Kidney epithelial cell (primary cell): ENCODE measurements at regions not wholly inside any gene's neighbourhood (a gene's known extent, or its start where the extent isn't known, plus 50 kb on each side); places are given as distances from the start of the nearest gene placed in this dataset.

Experiments used
- DNase-seq: peaks from one replicate; pipeline ENCODE4 v3.0.0-alpha.2; 2010; ENCODE audit warnings: low read depth
- H3K27me3 ChIP-seq: 2 replicates; pipeline ENCODE4 v1.6.0; 2011; ENCODE audit warnings: low read length; ENCODE audit not compliant: control insufficient read depth, insufficient read depth
- H3K36me3 ChIP-seq: 2 replicates; pipeline ENCODE4 v1.5.1; 2011; ENCODE audit warnings: low read length; ENCODE audit not compliant: control insufficient read depth, insufficient read depth
- H3K4me3 ChIP-seq: 2 replicates; pipeline ENCODE4 v1.5.1; 2011; ENCODE audit warnings: low read depth, mild to moderate bottlenecking, control low read depth, low read length
- TF ChIP-seq, protein P1 (sequence below): IDR thresholded peaks from 2 replicates; pipeline ENCODE4 v1.5.1; 2011; ENCODE audit warnings: mild to moderate bottlenecking, moderate library complexity, low read length, control low read depth, inconsistent platforms; ENCODE audit not compliant: insufficient read depth, poor library complexity, severe bottlenecking

DNA sequence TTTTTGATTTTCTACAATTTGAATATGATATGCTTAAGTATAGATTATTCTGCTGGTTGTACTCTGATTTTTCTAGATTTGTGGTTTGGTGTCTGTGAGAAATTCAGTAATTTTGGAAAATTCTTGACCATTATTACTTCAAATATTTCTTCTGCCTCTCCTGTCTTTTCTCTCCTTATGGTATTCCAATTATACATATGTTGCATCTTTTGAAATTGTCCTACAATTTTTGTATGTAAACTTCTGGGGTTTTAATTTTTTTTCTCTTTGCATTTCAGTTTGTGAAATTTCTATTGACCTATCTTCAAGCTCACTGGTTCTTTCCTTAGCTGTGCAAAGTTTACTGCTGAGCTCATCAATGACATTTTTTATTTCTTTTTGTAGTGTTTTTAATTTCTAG lies 534.4 kb upstream of the SLC35B3 start:
- TF ChIP-seq, protein P1, sequence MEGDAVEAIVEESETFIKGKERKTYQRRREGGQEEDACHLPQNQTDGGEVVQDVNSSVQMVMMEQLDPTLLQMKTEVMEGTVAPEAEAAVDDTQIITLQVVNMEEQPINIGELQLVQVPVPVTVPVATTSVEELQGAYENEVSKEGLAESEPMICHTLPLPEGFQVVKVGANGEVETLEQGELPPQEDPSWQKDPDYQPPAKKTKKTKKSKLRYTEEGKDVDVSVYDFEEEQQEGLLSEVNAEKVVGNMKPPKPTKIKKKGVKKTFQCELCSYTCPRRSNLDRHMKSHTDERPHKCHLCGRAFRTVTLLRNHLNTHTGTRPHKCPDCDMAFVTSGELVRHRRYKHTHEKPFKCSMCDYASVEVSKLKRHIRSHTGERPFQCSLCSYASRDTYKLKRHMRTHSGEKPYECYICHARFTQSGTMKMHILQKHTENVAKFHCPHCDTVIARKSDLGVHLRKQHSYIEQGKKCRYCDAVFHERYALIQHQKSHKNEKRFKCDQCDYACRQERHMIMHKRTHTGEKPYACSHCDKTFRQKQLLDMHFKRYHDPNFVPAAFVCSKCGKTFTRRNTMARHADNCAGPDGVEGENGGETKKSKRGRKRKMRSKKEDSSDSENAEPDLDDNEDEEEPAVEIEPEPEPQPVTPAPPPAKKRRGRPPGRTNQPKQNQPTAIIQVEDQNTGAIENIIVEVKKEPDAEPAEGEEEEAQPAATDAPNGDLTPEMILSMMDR, result no peak
- H3K27me3 ChIP-seq, result no peaks in the 10 kb centered on the region
- DNase-seq, result no peak
- H3K36me3 ChIP-seq, result no peaks in the 10 kb centered on the region
- no peak overlapping the region for H3K4me3 ChIP-seq

DNA sequence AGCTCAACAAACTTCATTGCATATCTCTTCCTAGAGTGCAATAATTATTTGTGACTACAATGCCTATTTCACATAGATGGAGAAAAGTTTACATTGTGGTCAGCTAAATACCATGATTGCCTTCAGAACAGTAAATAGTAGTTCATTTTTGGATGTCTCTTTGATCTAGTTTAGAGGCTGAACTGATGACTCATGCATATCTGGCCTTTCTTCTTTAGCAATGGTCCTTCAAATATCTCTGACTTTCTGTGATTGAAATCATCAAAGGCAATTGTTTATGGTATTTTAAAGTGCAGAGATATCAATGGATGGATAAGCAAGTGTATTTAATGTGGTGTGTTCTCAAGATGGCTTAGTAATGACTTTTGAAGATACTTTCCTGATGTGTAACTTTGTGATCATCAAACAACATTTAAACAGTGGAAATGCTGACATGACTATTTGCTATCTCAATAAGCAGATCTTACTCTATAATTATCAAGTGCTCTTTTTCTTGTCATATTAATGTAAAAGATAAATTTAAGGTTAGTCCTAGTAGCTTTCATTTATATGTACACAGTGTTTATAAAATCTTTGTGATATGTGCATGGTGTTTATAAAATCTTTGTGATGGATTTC lies 523.7 kb upstream of the SLC35B3 start:
- Histone ChIP-seq H3K4me3 (no peak overlapping the region), H3K36me3 (no peaks in the 10 kb centered on the region), H3K27me3 (no peaks in the 10 kb centered on the region)
- TF ChIP-seq, protein P1, result no peak
- no peak for DNase-seq

DNA sequence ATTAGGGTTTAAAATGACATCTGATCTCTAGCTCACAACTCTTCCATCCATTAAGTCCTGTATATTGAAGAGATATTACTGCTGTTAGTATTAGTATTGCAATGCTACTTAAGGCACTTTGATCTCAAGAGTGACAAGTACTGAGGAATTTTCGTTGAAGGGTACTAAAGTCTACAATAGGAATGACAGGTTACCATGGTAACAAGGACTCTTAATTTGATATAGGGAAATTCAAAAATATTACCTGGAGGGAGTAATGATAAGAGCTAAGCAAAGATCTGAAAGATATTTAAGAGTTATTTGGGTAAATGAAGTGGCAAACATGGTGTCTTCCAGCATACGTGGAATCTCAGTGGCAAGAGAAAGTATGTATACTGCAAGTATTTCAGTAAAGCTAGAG lies 518.0 kb upstream of the SLC35B3 start:
- Histone ChIP-seq H3K4me3 (no peak overlapping the region), H3K27me3 (no peaks in the 10 kb centered on the region), H3K36me3 (no peaks in the 10 kb centered on the region)
- no peak for DNase-seq
- TF ChIP-seq, protein P1, result no peak

DNA sequence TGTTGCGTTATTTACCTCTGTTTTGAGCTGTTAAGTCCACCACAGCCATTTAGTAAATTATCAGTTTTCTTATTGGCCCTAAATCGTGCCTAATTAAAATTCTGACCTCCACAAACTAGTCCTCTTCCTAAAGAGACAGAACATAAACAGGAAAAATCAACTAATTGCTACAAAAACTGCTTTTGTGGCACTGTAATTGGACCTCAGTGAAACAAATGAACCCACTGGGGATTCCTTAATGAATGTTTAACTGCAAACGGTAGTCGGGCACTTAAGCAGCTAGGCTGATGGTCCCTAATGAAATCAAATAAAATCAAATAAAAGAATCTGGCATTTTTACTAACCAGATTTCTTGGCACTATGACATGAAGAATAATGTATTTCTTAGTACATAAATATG lies 513.4 kb upstream of the SLC35B3 start:
- Histone ChIP-seq H3K4me3 (no peak overlapping the region), H3K36me3 (no peaks in the 10 kb centered on the region), H3K27me3 (no peaks in the 10 kb centered on the region)
- no peak for DNase-seq
- TF ChIP-seq, protein P1, result no peak

DNA sequence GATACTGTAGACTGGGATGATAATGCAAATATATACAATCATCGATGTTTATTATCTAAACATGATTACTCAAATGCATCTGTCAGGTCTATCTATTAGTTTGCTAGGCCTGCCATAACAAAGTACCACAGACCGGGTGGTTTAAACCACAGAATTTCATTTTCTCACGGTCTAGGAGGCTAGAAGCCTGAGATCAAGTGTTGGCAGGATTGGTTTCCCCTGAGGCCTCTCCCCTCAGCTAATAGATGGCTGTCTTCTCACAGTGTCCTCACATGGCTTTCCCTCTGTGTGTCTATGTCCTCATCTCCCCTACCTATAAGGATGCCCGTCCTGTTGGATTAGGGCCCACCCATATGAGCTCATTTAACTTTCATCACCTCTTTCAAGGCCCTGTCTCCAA lies 512.6 kb upstream of the SLC35B3 start:
- no peak overlapping the region for H3K4me3 ChIP-seq
- DNase-seq, result no peak
- H3K36me3 ChIP-seq, result no peaks in the 10 kb centered on the region
- TF ChIP-seq, protein P1, result no peak
- H3K27me3 ChIP-seq, result no peaks in the 10 kb centered on the region

DNA sequence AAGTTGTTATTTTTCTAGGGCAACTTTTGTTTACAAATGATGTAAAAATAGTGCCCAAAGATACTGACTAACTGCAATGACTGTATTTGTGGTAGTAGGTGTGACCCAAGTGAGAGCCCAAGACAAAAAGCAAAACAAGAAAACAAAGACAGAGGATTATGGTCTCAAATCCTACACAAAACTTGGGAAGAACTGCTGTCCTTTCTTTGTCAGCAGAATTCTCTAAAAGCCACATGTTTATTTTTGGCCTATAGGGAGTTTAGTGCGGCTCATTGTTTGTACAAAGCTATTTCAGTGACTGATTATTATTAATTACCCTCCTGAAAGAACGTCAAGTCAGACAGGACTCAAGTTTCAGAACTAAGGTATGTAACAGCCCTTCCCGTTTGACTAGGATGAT lies 509.2 kb upstream of the SLC35B3 start:
- DNase-seq, result no peak

More for the DNA sequence above, 509.2 kb upstream of the SLC35B3 start:
- H3K4me3 ChIP-seq, result no peak overlapping the region
- H3K27me3 ChIP-seq, result no peaks in the 10 kb centered on the region
- TF ChIP-seq, protein P1, result no peak
- no peaks in the 10 kb centered on the region for H3K36me3 ChIP-seq
